ENCODE measurements at regions not wholly inside any gene's neighbourhood (a gene's known extent, or its start where the extent isn't known, plus 50 kb on each side); places are given as distances from the start of the nearest gene placed in this dataset.
"Not testable (repeated sequence)": the region's sequence is repeated elsewhere in the genome, so short reads cannot be mapped to it uniquely, and the experiment has no call there.

- no peak for DNase-seq
These were observed 905.7 kb downstream of the PLA2G4A start for GRCh38 chr1:187734427-187734826.

GRCh38 chr1:187744665-187745064 is 915.9 kb downstream of the PLA2G4A start:
- no peak for DNase-seq

DNA sequence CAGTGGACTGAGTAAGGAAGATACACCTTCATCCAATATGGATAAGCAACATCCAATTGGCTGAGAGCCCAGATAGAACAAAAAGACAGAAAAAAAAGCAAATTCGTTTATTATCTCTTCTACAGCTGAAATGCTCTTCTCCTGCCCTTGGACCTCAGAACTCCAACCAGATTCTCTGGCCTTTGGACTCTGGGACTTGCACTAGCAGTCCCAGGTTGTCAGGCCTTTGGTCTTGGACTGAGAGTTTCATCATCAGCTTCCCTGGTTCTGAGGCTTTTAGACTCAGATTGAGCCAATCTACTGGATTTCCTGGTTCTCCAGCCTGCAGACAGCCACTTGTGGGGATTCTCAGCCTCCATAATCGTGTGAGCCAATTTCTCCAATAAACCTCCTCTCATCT is 926.8 kb downstream of the PLA2G4A start:
- no peak for DNase-seq

DNA sequence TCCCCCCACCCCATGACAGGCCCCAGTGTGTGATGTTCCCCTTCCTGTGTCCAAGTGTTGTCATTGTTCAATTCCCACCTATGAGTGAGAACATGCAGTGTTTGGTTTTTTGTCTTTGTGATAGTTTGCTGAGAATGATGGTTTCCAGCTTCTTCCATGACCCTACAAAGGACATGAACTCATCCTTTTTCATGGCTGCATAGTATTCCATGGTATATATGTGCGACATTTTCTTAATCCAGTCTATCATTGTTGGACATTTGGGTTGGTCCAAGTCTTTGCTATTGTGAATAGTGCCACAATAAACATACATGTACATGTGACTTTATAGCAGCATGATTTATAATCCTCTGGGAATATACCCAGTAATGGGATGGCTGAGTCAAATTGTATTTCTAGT is 927.9 kb downstream of the PLA2G4A start:
- DNase-seq = not testable (repeated sequence)

GRCh38 chr1:187759825-187760333 is 931.1 kb downstream of the PLA2G4A start:
- no peak for DNase-seq

- DNase-seq = no peak
These were observed 933.4 kb downstream of the PLA2G4A start for GRCh38 chr1:187762118-187762517.

DNA sequence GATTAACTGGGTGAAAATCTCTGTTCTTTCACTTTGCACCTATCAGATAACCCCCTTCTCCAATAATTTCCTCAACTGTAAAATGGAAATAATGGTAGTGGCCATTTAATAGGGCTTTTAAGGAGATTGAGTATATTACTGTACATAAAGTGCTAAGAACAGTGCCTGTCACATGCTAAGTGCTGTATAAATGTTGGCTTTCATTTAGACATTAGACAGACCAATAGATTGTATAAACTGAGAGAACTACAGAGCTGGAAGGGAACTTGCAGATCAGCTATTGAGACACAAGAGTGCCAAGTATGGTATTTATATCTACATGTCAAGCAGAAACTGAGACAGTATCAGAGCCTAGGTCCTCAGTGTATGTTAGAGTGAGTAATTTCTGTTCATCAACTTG is 934.7 kb downstream of the PLA2G4A start:
- DNase-seq = no peak

DNA sequence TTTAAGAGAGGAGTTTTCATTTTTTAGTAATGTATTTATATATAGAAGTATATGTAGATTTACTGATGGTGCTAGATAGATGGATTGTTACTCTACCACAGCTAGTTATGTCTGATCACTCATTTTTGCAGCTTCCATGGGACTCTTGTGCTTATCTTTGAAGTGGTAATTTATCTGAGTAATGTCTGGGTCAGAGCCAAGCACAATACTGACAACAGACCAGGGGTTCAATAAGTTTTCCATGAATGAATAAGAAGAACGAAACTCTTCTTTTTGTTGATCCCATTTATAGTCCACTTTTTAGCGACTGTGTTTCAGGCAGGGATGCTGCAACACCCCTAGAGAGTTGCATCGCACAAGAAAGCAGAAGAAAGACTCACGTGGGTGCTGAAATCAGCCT is 935.2 kb downstream of the PLA2G4A start:
- DNase-seq = no peak

GRCh38 chr1:187771396-187771795 is 942.6 kb downstream of the PLA2G4A start:
- no peak for DNase-seq

DNA sequence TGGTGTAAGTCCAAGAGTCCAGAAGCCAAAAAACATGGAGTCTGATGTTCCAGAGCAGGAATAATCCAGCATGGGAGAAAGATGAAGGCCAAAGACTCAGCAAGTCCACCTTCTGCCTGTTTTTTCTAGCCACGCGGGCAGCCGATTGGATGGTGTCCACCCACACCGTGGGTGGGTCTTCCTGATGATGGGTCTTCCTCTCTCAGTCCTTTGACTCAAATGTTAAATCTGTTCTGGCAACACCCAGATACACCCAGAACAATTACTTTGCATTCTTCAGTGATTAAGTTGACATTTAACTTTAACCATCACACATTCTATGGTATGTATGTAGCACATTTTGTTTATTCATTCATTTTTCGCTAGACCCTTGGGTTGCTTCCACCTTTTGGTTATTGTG is 944.4 kb downstream of the PLA2G4A start:
- no peak for DNase-seq

DNA sequence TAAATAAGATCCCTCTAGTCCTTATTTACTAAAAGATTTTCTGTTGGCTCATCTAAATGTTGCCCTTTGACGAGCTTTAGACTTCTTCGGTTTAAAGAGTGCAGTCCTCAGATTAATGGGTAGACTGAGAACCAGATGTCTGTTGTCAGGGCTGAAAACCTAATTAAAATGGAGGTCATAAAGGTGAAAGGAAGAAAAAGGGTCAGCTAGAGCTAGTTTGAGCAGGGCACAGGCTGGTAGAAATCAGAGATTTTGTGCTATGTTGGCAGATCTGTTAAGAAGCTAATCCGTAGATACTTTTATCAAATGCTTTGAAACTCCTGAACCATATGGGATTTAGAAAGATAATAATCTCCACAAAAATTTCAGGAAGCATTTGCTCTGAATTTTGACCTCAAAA is 959.0 kb downstream of the PLA2G4A start:
- no peak for DNase-seq

GRCh38 chr1:187788718-187789117 is 960.0 kb downstream of the PLA2G4A start:
- DNase-seq = no peak

- no peak for DNase-seq
These were observed 962.0 kb downstream of the PLA2G4A start for GRCh38 chr1:187790724-187791123.

GRCh38 chr1:187794561-187794960 is 965.8 kb downstream of the PLA2G4A start:
- DNase-seq = no peak

DNA sequence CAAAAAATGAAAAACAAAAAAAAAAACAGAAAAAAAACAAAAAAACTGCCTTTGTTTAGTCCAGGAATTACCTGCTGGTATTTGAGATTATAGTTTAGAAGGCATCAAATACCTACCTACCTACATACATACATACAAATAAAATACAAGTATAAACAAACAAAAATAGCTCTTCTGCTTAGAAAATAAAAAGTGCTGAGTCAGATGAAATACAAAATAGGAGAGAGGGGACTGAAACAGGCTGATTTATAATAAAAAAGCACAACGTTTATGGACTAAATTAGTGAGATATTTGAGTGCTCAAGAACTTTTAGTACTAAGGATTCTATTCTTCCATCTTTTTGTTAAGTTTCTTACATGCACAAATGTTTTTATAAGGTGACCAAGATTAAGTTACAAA is 980.8 kb downstream of the PLA2G4A start:
- no peak for DNase-seq

DNA sequence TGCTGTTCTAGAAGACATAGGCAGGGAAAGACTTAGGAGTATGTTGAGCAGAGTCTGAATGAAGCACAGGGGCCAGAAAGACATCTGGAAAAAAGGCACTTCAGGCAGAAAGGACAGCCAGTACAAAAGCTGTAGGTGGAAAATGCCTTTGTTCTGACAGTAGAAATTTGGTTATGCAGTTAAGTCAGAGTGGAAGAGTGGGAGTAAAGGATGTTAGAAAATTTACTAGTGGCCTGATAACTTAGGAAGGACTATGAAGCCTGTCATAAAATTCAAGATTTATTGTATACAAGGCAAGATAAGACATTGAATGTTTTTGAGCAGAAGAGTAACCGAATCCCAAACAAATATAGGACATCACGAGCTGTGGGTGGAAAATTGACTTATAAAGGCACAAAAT is 987.9 kb downstream of the PLA2G4A start:
- no peak for DNase-seq

GRCh38 chr1:187817782-187818181 is 989.0 kb downstream of the PLA2G4A start:
- DNase-seq = no peak

GRCh38 chr1:187819086-187819485 is 990.3 kb downstream of the PLA2G4A start:
- no peak for DNase-seq

GRCh38 chr1:187836557-187836956 is 1007.8 kb downstream of the PLA2G4A start:
- no peak for DNase-seq

DNA sequence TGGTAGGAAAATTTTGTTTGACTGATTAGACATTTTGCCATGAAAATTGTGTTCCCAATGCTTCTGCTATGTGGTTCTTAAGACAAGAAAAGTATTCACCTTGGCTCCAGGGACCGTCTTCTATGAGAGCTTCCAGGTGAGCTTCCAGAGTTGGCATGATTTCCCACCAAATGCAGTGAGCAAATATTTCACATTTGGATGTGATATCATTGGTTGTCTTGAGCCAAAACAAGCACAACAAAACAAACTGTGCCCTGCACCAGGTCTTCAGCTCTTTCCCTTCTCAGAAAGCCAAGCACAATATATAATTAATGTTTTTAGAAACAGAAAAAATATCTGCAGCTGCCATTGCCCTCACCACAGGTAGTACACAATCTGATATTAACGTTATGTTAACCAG is 1009.0 kb downstream of the PLA2G4A start:
- no peak for DNase-seq

- DNase-seq = no peak
These were observed 1009.9 kb downstream of the PLA2G4A start for GRCh38 chr1:187838335-187839293.

GRCh38 chr1:187839873-187840272 is 1011.1 kb downstream of the PLA2G4A start:
- DNase-seq = no peak

GRCh38 chr1:187840557-187840956 is 1011.8 kb downstream of the PLA2G4A start:
- no peak for DNase-seq

DNA sequence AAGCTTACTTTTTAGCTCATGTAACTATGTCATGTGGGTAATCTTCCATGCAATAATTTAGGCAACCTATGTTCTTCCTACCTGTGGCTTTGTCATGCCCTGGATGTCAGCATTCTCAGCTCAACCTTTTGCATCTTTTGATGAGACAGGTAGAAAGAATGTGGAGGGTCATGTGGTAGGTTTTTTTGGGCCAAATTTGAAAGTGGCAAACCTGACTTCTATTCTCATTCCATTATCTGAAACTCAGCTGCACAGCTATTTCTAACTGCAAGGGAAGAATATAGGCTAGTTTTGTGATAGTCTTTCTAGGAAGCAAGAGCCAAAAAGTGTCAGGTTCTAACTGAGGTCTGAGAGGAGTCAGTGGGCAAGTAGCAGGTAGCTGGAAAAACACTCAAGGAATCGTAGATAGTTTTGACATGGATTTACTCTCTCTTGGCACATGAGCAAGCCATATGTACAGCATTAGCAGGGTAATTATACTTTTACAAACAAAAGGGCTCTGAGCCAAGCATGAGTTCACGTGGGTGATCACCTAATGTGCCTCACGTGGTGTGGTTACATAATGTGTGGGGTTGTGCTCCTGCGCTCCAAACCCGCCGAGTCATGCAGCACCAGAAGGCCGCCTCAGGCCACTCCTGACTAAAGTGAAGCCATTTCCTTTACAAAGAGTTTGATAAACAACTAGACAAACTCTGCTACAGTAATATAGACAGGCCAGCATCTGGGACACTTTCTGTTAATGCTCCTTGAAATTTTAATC is 1013.8 kb downstream of the PLA2G4A start:
- no peak for DNase-seq

Measured in activated CD4-positive, CD25-positive, alpha-beta regulatory T cell treated with anti-CD3 and anti-CD28 coated beads, Interleukin-2, amount 50 U/mL, for 72 hours (primary cell).